ENCODE measurements at regions not wholly inside any gene's neighbourhood (a gene's known extent, or its start where the extent isn't known, plus 50 kb on each side); places are given as distances from the start of the nearest gene placed in this dataset.

DNA sequence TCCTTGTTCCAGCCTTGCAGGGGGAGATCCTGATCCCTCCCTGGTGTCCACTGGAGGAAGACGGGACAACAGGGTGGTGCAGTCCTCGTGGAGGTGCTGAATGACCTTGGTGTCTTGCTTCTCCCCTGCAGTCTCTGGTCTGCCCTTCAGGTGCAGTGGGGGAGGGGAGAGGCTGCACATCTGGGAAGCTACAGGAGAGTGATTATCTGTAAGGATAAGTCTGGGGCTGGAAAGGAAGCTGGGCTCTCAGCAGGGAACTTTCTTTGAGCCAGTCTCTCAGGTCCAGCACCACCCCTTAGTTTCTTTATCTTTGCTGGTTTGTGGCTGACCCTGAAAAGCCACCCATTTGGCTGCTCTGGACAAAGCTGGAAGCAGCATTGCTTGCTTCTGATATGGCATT lies 275.6 kb downstream of the CCSER2 start:
- TF ChIP-seq, protein P1, sequence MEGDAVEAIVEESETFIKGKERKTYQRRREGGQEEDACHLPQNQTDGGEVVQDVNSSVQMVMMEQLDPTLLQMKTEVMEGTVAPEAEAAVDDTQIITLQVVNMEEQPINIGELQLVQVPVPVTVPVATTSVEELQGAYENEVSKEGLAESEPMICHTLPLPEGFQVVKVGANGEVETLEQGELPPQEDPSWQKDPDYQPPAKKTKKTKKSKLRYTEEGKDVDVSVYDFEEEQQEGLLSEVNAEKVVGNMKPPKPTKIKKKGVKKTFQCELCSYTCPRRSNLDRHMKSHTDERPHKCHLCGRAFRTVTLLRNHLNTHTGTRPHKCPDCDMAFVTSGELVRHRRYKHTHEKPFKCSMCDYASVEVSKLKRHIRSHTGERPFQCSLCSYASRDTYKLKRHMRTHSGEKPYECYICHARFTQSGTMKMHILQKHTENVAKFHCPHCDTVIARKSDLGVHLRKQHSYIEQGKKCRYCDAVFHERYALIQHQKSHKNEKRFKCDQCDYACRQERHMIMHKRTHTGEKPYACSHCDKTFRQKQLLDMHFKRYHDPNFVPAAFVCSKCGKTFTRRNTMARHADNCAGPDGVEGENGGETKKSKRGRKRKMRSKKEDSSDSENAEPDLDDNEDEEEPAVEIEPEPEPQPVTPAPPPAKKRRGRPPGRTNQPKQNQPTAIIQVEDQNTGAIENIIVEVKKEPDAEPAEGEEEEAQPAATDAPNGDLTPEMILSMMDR (IDR thresholded peaks at IDR 0.05; ENCODE audit: extremely low read depth, missing control alignments) = no peak
- DNase-seq (ENCODE audit: low spot score) = no peak

DNA sequence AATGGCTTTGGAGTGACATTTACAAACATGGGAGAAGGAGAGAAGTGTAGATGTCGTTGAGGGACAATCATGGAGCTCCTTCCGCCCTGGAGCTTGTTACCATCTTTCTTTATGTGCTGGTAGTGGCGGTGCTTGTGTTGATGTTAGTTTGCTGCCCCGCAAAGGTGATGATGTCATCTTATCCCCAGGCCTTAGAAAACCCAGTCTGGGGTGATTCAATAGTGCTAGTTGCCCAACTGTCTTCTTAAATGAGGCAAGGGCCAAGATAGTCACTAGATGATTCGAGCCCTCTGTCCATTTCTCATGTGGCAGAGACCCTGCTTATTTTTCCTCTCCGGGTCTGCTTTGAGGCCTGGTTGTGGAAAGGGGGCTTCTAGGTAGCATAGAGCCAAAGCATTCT lies 277.4 kb downstream of the CCSER2 start:
- TF ChIP-seq, protein P1 (IDR thresholded peaks at IDR 0.05; ENCODE audit: extremely low read depth, missing control alignments) = no peak
- DNase-seq (ENCODE audit: low spot score) = no peak

DNA sequence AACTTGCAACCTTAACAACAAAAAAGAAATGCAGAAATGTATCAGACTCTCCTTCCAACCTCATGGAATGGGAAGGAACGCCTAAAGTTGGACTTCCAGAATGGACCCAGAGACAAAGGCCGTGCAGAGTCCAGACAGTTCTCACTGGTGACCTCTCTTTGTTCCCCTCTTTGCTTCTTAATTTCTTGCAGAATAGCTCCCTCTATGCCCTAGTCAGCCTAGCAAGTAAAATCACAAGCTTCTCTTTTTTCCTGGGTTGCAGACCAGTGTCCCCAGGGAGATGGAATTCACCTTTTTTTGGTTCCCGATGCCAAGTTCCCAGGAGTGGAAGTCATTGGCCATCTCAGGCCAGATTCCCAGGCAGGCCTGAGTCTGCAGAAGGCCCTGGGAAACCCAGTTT lies 278.0 kb downstream of the CCSER2 start:
- DNase-seq (ENCODE audit: low spot score) = no peak
- TF ChIP-seq, protein P1 (IDR thresholded peaks at IDR 0.05; ENCODE audit: extremely low read depth, missing control alignments) = no peak

DNA sequence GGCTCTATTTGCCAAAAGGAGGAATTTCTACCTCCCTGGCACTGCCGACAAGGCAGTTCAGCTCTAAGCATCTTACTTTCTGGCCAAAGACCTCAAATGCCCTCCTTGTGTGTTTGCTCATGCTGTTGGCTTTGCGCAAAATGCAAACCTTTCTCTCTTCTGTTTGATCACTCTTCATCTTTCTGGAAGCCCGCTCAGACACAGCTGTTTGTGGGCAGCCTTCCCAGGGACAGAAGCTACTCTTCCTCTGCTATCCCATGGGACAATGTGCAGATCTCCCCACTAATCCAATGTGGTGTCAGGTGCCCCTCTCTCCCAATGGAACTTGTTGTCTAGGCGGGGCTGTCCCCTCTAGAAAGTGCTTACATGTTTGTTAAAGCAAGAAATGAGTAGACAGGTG lies 278.7 kb downstream of the CCSER2 start:
- TF ChIP-seq, protein P1 (IDR thresholded peaks at IDR 0.05; ENCODE audit: extremely low read depth, missing control alignments) = no peak
- DNase-seq (ENCODE audit: low spot score) = no peak

DNA sequence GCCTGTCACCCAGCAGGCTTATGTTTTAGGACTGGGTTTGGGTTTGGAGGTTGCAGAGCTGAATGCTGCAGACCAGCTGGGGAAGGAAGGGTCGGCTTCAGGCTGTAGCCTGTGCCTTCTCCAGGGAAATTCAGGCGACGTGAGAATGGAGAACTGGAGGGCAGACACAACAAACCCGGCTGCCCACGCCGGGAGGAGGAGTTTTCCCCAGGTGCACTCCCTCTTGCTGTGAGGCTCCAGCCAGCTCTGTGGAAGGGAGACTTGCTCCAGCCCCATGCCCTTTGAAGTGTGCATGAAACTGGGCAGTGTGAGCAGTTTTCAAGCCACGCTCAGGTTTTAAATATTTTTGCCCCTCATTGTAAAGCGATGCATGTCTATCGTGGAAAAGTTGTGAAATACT lies 279.1 kb downstream of the CCSER2 start:
- no peak for DNase-seq (ENCODE audit: low spot score)
- TF ChIP-seq, protein P1 (IDR thresholded peaks at IDR 0.05; ENCODE audit: extremely low read depth, missing control alignments) = no peak

DNA sequence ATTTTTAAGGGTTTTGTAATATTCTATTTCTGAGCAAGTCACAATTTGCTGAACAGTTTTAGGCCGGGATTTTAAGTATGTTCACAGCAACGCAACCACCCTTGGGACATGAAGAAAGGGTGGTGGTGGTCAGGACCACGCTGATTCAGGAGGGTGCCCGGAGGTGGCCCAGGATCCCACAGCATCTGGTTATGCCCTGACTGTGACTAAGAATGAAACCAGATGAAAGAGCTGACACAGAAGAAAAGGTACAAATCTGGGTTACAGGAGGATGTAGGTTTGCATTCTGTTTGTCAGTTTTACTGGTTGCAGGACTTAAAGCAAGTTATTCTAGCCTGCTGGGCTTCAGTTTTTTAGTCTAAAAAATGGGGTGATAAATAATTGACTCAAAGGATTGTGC lies 279.7 kb downstream of the CCSER2 start:
- TF ChIP-seq, protein P1 (IDR thresholded peaks at IDR 0.05; ENCODE audit: extremely low read depth, missing control alignments) = no peak
- no peak for DNase-seq (ENCODE audit: low spot score)

DNA sequence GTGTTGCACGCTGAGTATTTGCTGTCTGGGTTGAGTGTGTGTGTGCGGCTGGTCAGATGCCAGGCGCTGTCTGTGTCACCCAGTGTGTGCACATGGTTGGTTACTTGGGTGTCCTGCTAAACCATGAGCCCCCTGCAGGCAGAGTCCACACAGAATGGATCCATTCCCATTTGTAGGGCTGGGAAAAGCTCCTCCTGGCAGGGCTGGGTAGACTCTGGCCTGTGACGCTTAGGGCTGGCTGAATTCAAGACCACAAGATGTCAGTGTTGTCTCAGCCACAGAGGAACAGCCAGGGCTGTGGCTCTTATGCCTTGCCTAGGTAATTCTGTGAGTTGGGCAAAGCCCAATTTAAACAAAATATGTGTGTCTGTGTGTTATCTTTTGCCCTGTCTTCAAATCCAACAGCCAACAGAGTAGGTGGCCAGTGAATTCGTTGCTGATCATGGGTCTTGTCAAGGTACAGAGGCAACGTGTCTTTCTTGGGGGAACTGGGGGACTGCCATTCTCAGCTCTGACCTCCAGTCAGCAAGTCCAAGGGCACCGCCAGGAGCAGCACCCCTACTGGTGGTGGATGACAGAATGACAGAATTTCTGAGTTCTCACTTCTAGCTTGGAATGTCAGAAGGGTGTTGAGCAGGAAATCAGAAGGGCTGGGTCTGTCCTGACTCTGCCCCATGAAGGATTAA lies 285.1 kb downstream of the CCSER2 start:
- DNase-seq (ENCODE audit: low spot score) = peak; percentile 24
- TF ChIP-seq, protein P1 (IDR thresholded peaks at IDR 0.05; ENCODE audit: extremely low read depth, missing control alignments) = no peak

Data from GM20000 (cell line).